Keratinocyte (primary cell): ENCODE measurements at regions not wholly inside any gene's neighbourhood (a gene's known extent, or its start where the extent isn't known, plus 50 kb on each side); places are given as distances from the start of the nearest gene placed in this dataset.

Experiments used
- CTCF ChIP-seq, 3 experiments: IDR thresholded peaks in 1 of 3; conservative IDR thresholded peaks in 1 of 3; optimal IDR thresholded peaks in 1 of 3; 2 replicates in 2 of 3; 3 replicates in 1 of 3; pipeline versions ENCODE3 to v1.5.1; 2011; ENCODE audit warnings: low read length in 3 of 3, mild to moderate bottlenecking in 3 of 3, moderate library complexity in 2 of 3, control low read depth in 1 of 3, inconsistent platforms in 1 of 3; ENCODE audit not compliant: insufficient read depth in 2 of 3; ENCODE audit errors: extremely low read depth in 1 of 3
- EZH2 ChIP-seq: IDR thresholded peaks from one replicate; pipeline ENCODE4 v1.6.1; 2012; ENCODE audit warnings: inconsistent platforms, mild to moderate bottlenecking, low read length, moderate library complexity

- TF ChIP-seq CTCF (optimal IDR thresholded peaks at IDR 0.05 in 1 of 3, IDR thresholded peaks at IDR 0.05 in 1 of 3, conservative IDR thresholded peaks at IDR 0.05 in 1 of 3; ENCODE audit: extremely low read depth in 1 of 3, insufficient read depth in 2 of 3, low read length in 3 of 3) = no peak
- TF ChIP-seq EZH2 = no peak
These were observed 580.7 kb downstream of the RFPL4B start for GRCh38 chr6:112927641-112928320.
